ENCODE measurements at regions not wholly inside any gene's neighbourhood (a gene's known extent, or its start where the extent isn't known, plus 50 kb on each side); places are given as distances from the start of the nearest gene placed in this dataset.

GRCh38 chr1:229943988-229944743 is 122.9 kb upstream of the GALNT2 start:
- Mint-ChIP-seq H3K27ac (no peak overlapping the region), H3K27me3 (peaks cover 11% of the 10 kb centered on the region), H3K4me1 (no peaks in the 10 kb centered on the region), H3K36me3 (no peaks in the 10 kb centered on the region), H3K9me3 (no peaks in the 10 kb centered on the region), H3K4me3 (no peak overlapping the region)

- Mint-ChIP-seq H3K4me1 (peaks cover 0 to 1% (median under 1%) of the 10 kb centered on the region in 3 donors), H3K9me3 (no peaks in the 10 kb centered on the region), H3K4me3 (no peak overlapping the region), H3K27ac (no peak overlapping the region), H3K36me3 (no peaks in the 10 kb centered on the region), H3K27me3 (peaks cover 12% of the 10 kb centered on the region)
Observed at GRCh38 chr1:229945795-229946194, 121.2 kb upstream of the GALNT2 start.

- Mint-ChIP-seq H3K4me3 (no peak overlapping the region), H3K4me1 (peaks cover 3 to 4% (median 4%) of the 10 kb centered on the region in 3 donors), H3K36me3 (peaks cover 4% of the 10 kb centered on the region), H3K27me3 (peaks cover 10% of the 10 kb centered on the region), H3K27ac (no peak overlapping the region), H3K9me3 (peaks cover 0 to 2% (median 1%) of the 10 kb centered on the region in 3 donors)
Observed at GRCh38 chr1:229947968-229948367, 119.1 kb upstream of the GALNT2 start.

GRCh38 chr1:229948438-229948837 is 118.6 kb upstream of the GALNT2 start:
- peaks cover 4% of the 10 kb centered on the region for H3K36me3 Mint-ChIP-seq
- peaks cover 0 to 2% (median 1%) of the 10 kb centered on the region in 3 donors for H3K9me3 Mint-ChIP-seq
- peaks cover 10% of the 10 kb centered on the region for H3K27me3 Mint-ChIP-seq
- H3K27ac Mint-ChIP-seq, result peak overlapping the region in 1 of 3 donors; percentile 42
- H3K4me3 Mint-ChIP-seq, result no peak overlapping the region
- H3K4me1 Mint-ChIP-seq, result peaks cover 3 to 4% (median 4%) of the 10 kb centered on the region in 3 donors

GRCh38 chr1:229949500-229949899 is 117.5 kb upstream of the GALNT2 start:
- no peak overlapping the region for H3K4me3 Mint-ChIP-seq

GRCh38 chr1:229950020-229950419 is 117.0 kb upstream of the GALNT2 start:
- no peak overlapping the region for H3K27ac Mint-ChIP-seq
- H3K4me3 Mint-ChIP-seq, result no peak overlapping the region
- peaks cover 4 to 10% (median 9%) of the 10 kb centered on the region in 3 donors for H3K4me1 Mint-ChIP-seq
- H3K9me3 Mint-ChIP-seq, result peaks cover 0 to 2% (median 1%) of the 10 kb centered on the region in 3 donors
- peaks cover 4% of the 10 kb centered on the region for H3K36me3 Mint-ChIP-seq
- peaks cover 10% of the 10 kb centered on the region for H3K27me3 Mint-ChIP-seq

More at GRCh38 chr1:229949500-229949899, 117.5 kb upstream of the GALNT2 start:
- no peak overlapping the region for H3K27ac Mint-ChIP-seq
- H3K27me3 Mint-ChIP-seq, result peaks cover 10% of the 10 kb centered on the region
- peaks cover 0 to 2% (median 1%) of the 10 kb centered on the region in 3 donors for H3K9me3 Mint-ChIP-seq
- H3K36me3 Mint-ChIP-seq, result peaks cover 4% of the 10 kb centered on the region
- peaks cover 4 to 9% (median 8%) of the 10 kb centered on the region in 3 donors for H3K4me1 Mint-ChIP-seq

- H3K36me3 Mint-ChIP-seq, result peaks cover 4% of the 10 kb centered on the region
- no peak overlapping the region for H3K27ac Mint-ChIP-seq
- peaks cover 0 to 2% (median 1%) of the 10 kb centered on the region in 3 donors for H3K9me3 Mint-ChIP-seq
- no peak overlapping the region for H3K4me3 Mint-ChIP-seq
- peaks cover 10% of the 10 kb centered on the region for H3K27me3 Mint-ChIP-seq
- H3K4me1 Mint-ChIP-seq, result peaks cover 4 to 10% (median 9%) of the 10 kb centered on the region in 3 donors
Observed at GRCh38 chr1:229950908-229951307, 116.1 kb upstream of the GALNT2 start.

GRCh38 chr1:229951856-229952534 is 115.0 kb upstream of the GALNT2 start:
- Mint-ChIP-seq H3K36me3 (peaks cover 4% of the 10 kb centered on the region), H3K4me1 (peaks cover 4 to 10% (median 9%) of the 10 kb centered on the region in 3 donors), H3K27me3 (peaks cover 7% of the 10 kb centered on the region), H3K4me3 (no peak overlapping the region), H3K27ac (no peak overlapping the region), H3K9me3 (peaks cover 0 to 2% (median 1%) of the 10 kb centered on the region in 3 donors)

GRCh38 chr1:229952670-229953520 is 114.1 kb upstream of the GALNT2 start:
- peaks cover 4 to 10% (median 9%) of the 10 kb centered on the region in 3 donors for H3K4me1 Mint-ChIP-seq
- no peak overlapping the region for H3K27ac Mint-ChIP-seq
- H3K4me3 Mint-ChIP-seq, result no peak overlapping the region
- peaks cover 0 to 2% (median 1%) of the 10 kb centered on the region in 3 donors for H3K9me3 Mint-ChIP-seq
- peaks cover 6% of the 10 kb centered on the region for H3K36me3 Mint-ChIP-seq
- peaks cover 7% of the 10 kb centered on the region for H3K27me3 Mint-ChIP-seq

GRCh38 chr1:229953736-229954326 is 113.2 kb upstream of the GALNT2 start:
- H3K4me1 Mint-ChIP-seq, result peaks cover 4 to 10% (median 9%) of the 10 kb centered on the region in 3 donors
- peak overlapping the region in 1 of 4 donors; percentile 28 for H3K4me3 Mint-ChIP-seq
- peaks cover 6% of the 10 kb centered on the region for H3K36me3 Mint-ChIP-seq
- no peak overlapping the region for H3K27ac Mint-ChIP-seq
- peaks cover 0 to 2% (median 1%) of the 10 kb centered on the region in 3 donors for H3K9me3 Mint-ChIP-seq
- peaks cover 4% of the 10 kb centered on the region for H3K27me3 Mint-ChIP-seq

GRCh38 chr1:229964281-229964680 is 102.8 kb upstream of the GALNT2 start:
- H3K27ac Mint-ChIP-seq, result no peak overlapping the region
- H3K4me1 Mint-ChIP-seq, result no peaks in the 10 kb centered on the region
- no peaks in the 10 kb centered on the region for H3K9me3 Mint-ChIP-seq
- peaks cover 16% of the 10 kb centered on the region for H3K27me3 Mint-ChIP-seq
- peaks cover 4% of the 10 kb centered on the region for H3K36me3 Mint-ChIP-seq
- H3K4me3 Mint-ChIP-seq, result no peak overlapping the region

- Mint-ChIP-seq H3K9me3 (peaks cover 0 to 8% (median 4%) of the 10 kb centered on the region in 3 donors), H3K27me3 (peaks cover 7% of the 10 kb centered on the region), H3K4me3 (no peak overlapping the region), H3K4me1 (no peaks in the 10 kb centered on the region), H3K27ac (no peak overlapping the region), H3K36me3 (peaks cover 2% of the 10 kb centered on the region)
Observed at GRCh38 chr1:229970714-229971113, 96.3 kb upstream of the GALNT2 start.

- Mint-ChIP-seq H3K27ac (no peak overlapping the region), H3K4me1 (no peaks in the 10 kb centered on the region), H3K4me3 (no peak overlapping the region), H3K36me3 (peaks cover 2% of the 10 kb centered on the region), H3K9me3 (peaks cover 0 to 12% (median 4%) of the 10 kb centered on the region in 3 donors), H3K27me3 (peaks cover 4% of the 10 kb centered on the region)
Observed at GRCh38 chr1:229971141-229971540, 95.9 kb upstream of the GALNT2 start.

GRCh38 chr1:229972600-229973296 is 94.3 kb upstream of the GALNT2 start:
- H3K4me1 Mint-ChIP-seq, result no peaks in the 10 kb centered on the region
- no peaks in the 10 kb centered on the region for H3K36me3 Mint-ChIP-seq
- peaks cover under 1% of the 10 kb centered on the region for H3K27me3 Mint-ChIP-seq
- peaks cover 4 to 18% (median 5%) of the 10 kb centered on the region in 3 donors for H3K9me3 Mint-ChIP-seq
- H3K27ac Mint-ChIP-seq, result no peak overlapping the region
- H3K4me3 Mint-ChIP-seq, result no peak overlapping the region
